ENCODE measurements at regions not wholly inside any gene's neighbourhood (a gene's known extent, or its start where the extent isn't known, plus 50 kb on each side); places are given as distances from the start of the nearest gene placed in this dataset.
"Not testable (repeated sequence)": the region's sequence is repeated elsewhere in the genome, so short reads cannot be mapped to it uniquely, and the experiment has no call there.

DNA sequence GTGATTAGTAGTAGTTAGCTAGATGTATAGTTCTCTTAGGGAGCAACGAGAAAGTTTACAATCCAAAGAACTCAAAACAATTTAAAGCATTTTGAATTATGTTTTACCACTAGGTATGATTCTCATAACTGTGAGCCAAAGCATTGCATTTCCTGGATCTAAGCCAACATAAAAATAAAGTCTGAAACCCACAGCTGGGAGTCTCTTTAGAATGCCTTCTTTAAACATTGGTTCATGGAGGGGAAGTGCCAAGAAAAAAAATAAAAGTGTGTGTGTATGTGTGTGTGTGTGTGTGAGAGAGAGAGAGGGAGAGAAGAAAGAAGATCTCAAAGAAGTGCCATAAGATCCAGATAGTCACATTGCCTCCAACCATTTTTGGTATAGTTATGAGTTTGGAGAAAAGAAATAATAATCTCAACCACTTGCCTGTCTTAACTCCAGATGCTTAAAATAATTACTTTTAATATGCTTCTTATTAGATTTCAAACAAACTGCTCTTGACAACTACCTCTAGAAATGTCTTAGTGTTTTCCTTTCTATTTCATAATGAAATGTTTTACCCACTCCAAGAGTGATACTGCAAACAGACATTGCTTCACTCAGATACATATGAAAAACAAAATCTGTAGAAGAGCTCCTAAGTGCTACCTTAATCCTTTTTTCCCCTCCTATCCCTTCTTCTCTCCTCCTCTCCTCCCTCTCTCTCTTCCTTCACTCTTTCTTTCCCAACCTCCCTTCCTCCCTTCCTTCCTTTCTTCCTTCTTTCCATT lies 554.1 kb downstream of the KCTD12 start:
- no peak for DNase-seq

DNA sequence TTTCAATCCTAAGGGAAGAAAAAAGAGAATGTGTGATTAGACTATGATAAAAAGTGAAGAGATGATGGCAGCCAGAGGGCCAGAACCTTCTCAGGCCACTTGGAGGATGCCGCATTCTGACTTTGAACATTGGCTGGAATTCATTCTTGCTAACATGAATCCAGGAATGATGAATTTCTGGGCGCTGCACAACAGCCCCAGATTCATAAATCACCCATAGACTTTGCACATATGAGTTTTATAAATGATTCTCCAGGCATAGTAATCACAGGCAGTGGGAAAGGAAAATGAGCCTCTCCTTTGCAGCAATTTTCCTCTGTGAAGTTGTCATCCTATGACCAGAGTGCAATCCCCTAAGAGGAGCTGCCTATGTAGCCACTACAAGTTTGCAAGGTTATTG lies 555.4 kb downstream of the KCTD12 start:
- DNase-seq, result no peak

DNA sequence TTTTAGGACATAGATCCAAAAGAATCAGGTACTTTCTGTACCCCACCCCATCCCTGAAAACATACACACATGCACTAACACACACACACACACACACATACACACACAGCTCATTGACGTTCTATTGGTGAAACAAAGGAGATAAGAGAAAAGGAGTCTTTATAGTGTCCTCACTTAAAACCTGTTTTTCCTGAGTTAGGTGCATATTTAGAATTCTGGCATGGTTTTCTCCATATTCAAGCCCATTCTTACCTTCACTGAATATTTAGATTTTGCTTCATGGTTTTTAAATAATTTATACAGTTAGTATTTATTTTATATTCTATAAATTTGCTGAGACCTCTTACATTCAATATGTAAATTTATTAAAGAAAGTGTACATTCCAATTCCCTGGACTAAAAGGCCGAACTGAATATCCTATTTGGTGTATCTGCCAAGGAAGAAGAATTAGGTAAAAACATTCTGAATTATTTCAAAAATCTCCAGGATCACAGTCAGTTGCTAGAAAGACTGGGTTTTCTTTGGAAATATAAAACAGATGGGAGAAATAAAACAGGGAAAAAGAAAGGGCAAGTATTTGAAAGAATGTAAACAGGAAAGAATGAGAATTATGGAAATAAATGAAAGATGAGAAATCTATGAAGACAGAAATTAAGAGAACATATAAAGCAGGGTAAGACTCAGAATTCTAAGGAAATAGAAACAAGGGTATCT lies 556.2 kb downstream of the KCTD12 start:
- no peak for DNase-seq

DNA sequence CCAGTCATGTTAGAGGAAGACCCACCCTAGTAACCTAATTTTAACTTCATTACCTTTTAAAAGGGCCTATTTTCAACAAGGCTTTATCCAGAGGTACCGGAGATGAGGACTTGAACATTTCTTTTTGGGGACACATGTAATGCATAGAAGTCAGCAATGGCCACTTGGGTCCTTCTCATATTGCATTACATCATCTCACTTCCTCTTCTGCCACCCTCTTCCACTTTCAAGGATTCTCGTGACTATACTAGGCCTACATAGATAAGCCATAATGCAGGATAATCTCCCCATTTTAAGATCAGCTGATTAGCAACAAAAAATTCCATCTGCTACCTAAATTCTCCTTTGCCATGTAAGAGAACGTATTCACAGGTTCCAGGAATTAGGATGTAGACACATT lies 557.2 kb downstream of the KCTD12 start:
- DNase-seq, result no peak

DNA sequence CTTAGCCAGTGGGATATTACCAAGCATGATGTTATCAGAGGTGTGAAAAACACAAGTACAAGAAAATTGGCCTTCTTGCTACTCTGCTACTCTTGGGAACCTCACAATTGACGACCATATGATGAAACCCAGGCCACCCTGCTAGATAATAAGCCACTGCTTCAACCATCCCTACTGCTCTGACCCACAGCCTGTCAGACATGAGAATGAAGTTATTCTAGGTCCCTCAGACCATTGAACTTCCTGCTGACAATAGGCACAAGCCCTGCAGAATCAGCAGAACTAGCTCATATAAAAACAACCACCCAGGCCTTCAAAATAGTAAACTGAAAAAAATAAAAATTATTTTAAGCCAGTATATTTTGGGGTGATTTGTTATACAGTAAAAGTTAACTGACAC lies 559.9 kb downstream of the KCTD12 start:
- DNase-seq, result no peak

DNA sequence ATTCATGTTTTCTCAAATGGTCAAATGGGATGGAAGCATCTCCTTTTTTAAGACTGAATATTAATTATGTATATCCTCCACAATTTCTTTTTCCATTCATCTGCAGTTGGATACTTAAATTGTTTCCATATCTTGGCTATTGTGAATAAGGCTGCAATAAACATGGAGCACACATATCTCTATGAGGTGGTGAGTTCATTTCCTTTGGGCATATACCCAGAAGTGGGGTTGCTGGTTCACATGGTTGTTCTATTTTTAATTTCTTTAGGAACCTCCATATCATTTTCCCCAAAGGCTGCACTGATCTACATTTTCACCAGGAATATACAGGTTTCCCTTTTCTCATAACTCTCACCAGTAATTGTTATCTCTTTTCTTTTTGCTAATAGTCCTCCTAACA lies 566.3 kb downstream of the KCTD12 start:
- DNase-seq, result no peak

DNA sequence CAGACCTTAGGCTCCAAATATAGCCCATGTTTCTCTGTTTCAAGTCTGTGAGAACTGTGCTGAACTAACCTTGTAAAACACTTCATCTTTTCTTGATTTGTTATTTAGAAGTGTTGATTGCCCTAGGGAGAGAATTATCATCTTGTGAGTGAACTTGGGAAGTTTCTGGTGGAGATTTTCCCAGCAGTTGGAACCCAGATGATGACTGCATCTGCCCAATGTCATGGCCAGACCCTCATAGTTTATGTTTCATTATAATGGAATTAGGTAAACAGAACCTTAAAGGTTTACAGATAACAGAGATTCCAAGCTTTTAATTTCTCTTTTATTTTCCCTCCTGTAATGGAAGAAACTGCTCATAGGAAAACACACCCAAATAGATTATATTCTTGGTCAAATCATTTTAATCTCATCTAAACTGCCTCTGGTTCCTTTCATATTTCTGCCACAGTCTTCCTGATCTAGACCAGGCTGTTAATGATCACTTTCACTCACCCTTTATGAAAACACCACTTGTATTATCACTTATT lies 569.1 kb downstream of the KCTD12 start:
- no peak for DNase-seq

DNA sequence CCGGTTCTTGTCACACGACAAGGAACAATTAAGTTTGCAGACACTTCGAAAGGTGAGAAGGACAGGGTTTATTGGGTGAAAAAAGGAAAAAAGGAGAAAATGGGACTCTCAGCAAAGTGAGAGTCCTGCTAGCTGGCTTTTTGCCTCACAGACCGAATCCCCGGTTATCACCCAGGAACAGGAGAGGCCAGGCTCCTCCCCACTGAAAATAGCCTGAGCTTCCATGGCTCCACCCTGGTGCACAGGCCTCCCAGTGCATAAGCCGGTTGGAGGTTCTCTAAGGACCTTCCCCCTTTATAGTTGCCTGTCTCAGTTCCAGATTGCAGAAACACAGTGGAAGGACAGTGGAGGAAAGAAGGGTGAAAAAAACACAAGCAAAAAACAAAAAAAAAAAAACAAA lies 571.7 kb downstream of the KCTD12 start:
- DNase-seq, result no peak

DNA sequence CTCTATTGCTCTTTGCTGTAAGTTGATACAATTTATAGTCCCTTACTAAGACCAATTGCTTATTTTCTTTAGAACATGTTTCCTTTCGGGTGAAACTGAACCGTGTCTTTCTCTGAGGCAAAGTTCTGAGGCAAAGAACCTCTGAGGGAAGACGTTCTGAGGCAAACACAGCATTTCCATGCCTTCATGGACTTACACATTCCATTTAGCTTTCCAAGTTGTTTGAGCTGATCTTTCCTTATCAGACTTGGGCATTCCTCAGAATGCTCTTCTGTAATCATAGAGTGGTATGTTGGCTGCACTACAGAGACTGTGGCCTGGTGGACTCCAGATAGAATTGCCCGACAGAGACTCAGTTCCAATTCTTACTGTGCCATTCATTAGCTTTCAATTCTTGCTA lies 579.1 kb downstream of the KCTD12 start:
- no peak for DNase-seq

DNA sequence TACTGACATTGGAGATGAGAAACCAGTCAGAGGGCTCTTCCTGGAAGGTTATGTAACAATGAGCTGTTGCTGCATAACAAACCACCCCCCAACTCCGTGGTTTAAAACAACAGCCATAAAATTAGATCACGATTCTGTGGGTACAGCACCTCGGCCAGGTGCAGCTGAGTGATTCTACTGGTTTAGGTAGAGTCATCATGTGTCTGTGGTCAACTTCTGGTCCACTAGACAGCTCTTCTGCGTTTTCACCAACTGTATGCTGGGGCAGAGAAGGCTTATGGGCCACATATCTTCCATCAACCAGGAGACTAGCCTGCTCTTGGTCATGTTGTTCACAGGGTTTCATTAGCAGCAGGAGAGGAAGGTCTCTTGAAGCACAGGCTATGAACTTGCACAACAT lies 585.5 kb downstream of the KCTD12 start:
- DNase-seq, result no peak

DNA sequence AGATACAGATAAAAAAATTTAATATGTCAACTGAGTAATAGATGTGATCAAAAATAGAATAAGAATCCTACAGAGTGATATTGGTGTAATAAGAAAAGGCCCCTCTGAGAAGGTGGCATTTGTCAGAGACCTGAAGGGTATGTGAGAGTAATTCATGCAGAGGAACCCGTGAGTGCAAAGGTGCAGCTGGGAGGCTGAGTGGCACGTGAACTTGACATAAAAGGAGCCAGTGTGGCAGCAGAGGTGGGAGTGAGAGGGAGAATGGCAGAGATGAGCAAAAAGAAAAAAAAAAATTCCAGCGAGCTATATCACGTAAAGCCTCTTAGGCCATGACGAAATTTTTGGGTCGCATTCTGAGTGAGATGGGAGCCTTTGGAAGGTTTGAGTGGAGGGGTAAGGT lies 588.9 kb downstream of the KCTD12 start:
- DNase-seq, result no peak

DNA sequence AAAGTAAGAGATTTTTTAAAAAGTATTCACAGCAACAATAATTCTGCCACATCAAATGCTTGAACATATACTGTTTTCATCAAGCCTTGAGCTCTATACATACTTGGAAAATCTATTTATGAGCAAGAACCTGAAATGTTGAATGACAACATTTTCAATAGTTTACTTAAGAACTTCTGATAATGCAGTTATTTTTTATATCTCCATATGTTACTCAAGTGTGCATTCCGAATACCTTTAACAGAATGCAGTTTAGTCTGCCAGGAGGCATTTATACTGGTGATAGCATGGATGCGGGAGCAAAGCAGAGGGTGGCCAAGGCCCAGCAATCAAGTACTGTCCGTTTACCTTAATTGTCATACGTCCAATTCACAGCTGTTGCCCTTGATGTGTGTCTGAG lies 589.5 kb downstream of the KCTD12 start:
- no peak for DNase-seq

DNA sequence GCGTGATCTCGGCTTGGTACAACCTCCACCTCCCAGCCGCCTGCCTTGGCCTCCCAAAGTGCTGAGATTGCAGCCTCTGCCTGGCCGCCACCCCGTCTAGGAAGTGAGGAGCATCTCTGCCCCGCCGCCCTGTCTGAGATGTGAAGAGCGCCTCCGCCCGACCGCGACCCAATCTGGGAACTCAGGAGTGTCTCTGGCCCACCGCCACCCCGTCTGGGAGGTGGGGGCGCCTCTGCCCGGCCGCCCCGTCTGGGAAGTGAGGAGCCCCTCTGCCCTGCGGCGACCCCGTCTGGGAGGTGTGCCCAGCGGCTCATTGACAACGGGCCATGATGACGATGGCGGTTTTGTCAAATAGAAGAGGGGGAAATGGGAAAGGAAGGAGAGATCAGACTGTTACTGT lies 591.2 kb downstream of the KCTD12 start:
- DNase-seq, result not testable (repeated sequence)

DNA sequence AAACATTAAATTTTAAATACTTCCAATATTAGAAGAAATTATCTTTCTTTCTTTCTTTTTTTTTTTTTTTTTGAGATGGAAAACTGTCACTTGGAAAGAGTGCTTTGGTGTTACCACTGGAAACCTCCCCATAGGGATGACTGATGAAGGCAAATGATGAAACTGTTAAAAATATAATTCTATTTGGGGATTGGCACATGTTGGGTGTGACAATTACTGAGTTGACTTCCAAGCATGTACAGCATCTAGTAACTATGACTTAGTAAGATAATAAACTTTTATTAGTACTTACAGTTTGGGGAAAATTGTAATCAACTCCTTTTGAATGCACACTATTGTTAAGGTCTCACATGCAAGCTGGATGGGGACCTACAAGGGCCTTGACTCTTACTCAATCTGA lies 592.5 kb downstream of the KCTD12 start:
- no peak for DNase-seq

DNA sequence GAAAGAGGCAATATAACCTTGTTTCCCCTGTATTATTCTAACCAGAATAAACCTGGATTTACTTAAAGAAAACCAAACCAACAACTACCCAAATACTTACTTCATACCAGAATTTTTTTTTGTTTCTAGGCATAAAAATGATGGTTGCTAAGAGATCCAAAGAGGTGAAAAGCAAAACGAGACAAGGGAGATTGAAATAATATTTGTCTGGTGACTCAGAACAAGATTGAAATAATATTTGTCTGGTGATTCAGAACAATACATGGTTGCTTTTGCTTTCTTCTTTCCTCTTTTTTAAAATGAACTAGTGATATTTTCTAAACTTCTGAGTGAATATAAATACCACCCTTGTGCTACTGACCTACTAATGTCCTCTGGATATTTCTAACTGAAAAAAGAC lies 592.9 kb downstream of the KCTD12 start:
- no peak for DNase-seq

DNA sequence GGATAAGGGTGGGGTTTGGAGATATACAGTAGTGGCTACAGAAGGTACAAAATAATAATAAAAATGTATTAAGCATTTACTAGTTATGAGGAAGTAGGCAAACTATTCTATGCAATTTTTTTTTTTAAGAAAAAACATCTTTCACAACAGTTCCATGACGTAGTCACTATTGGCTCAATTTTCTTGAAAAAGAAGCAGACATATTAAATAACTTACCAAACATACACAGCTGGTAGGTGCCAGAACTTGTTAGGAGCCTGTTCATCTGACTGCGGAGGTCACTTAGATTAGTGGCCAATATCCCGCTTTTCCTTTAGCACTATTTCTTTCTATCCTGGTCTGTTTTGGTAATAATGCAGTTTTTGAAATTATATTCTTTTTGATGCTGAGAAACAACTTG lies 593.5 kb downstream of the KCTD12 start:
- DNase-seq, result no peak

DNA sequence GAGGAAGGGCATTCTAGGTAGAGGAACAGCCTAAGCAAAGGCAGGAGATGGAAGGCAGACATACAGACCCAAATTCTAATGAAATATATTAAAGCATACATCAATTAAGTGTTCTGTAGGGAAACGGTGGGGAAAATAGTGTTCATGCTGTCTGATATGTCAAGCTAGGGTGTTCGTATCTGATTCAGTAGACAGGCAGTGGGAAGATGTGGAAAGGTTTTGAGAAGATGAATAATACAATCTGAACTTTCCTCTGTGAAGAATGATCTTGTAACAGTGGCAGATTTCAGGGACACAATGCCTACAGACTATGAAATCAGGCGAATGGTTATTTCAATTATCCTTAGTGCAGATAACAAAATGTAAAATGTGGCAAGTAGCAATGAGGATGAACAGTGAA lies 594.2 kb downstream of the KCTD12 start:
- no peak for DNase-seq

DNA sequence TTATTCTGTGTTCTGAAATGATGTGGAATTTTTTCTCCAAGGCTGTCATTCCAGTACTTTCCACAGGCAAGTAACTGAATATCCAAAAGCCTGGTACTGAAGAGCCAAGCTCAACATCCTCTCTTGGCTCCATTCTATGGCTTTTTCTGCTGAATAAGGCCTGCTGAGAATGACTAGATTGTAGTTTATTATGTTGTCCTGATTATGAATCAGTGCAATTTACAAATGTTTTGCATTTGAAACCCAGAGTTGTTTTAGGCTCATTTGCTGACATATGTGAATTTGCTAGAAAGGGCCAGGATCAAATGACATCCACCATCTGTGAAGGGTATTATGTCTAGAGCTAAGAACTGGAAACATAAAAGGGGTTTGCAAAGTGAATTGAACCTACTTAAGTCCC lies 596.6 kb downstream of the KCTD12 start:
- no peak for DNase-seq

DNA sequence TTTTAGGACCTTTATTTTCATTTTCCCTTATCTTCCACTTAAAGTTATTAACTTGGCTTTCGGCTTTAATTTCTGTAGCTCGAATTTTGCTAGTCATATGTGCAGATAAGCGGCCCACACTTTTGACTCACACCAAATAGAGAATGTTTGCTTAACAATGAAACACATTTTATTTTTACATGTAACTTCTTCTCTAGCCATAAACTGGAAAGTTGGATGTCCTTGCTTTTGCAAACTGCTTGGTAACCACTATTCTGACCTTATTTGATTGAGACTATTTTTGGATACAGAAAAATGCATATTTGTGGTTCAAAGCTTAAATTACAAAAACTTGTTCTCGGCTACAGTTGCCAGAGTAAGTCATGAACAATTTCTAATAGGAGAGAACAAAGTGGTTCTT lies 600.0 kb downstream of the KCTD12 start:
- no peak for DNase-seq

DNA sequence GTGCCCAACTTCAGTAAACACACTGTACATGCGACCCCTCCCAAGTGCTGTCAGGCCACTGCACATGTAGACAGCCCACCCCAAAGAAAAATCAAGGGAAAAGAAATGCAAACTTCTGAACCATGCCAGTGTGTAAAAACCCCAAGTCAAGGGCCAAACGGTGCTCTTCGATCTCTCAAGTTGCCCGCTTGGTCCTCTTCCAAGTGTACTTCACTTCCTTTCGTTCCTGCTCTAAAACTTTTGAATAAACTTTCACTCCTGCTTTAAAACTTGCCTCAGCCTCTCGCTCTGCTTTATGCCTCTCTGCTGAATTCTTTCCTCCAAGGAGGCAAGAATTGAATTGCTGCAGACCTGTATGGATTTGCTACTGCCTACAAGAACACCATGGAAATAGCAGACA lies 600.7 kb downstream of the KCTD12 start:
- no peak for DNase-seq

DNA sequence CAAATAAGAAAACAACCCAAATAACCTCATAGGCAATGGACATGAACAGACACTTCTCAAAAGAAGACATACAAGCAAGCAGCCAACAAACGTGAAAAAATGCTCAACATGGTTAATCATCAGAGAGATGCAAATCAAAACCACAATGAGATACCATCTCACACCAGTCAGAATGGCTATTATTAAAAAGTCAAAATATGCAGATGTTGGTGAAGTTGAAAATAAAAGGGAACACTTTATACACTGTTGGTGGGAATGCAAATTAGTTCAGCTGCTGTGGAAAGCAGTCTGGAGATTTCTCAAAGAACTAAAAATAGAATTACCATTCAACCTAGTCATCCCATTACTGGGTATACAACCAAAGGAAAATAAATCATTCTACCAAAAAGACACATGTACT lies 606.4 kb downstream of the KCTD12 start:
- DNase-seq, result not testable (repeated sequence)

DNA sequence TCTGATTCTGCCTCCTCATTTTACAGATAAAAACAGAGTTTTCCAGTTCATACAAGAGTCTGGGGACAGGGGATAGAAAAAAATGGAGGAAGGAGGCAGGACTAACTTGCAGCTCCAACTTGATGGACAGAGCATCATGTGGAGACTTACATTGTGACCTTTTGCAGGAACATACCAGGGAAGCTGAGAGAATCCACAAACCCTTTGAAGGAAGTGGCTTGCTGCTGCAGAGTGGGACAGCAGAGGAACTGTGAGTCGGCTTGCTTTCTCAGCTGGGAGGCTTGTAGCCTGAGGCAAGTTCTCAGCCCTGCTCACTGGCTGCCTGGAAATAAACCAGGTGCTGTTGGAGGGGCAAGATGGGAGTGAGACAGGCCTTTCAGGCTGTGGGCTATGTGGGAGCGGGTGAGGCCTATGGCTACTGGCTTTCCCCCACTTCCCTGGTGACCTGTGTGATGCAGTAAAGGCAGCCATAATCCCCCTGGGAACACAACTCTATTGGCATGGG lies 614.4 kb downstream of the KCTD12 start:
- no peak for DNase-seq

DNA sequence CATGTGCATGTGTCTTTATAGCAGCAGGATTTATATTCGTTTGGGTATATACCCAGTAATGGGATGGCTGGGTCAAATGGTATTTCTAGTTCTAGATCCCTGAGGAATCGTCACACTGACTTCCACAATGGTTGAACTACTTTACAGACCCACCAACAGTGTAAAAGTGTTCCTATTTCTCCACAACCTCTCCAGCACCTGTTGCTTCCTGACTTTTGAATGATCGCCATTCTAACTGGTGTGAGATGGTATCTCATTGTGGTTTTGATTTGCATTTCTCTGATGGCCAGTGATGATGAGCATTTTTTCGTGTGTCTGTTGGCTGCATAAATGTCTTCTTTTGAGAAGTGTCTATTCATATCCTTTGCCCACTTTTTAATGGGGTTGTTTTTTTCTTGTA lies 617.9 kb downstream of the KCTD12 start:
- not testable (repeated sequence) for DNase-seq

DNA sequence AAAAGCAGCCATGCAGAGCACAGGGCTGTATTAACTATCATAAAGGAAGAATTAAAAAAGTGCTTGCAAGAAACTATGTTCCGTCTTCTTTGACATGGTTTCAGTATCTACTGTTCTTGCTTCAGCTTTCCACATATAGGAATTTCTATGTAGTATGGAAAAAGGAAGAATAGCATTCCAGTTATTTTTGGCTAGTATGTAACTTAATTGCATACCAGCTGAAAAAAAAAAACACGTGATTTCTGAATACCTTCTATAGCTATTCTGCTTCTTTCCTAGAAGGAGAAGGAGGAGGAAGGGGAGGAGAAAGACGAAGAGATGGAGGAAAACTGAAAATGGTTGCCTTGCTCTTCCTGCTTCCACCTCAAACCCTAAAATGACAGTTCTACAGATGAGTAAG lies 619.0 kb downstream of the KCTD12 start:
- no peak for DNase-seq
